ENCODE measurements at regions not wholly inside any gene's neighbourhood (a gene's known extent, or its start where the extent isn't known, plus 50 kb on each side); places are given as distances from the start of the nearest gene placed in this dataset.
A peak's percentile ranks its signal among the peaks of the same experiment; 100 is the strongest.

- DNase-seq = no peak
Observed at GRCh38 chr14:71586131-71586897, 345.9 kb upstream of the RGS6 start.

GRCh38 chr14:71588028-71588427 is 344.2 kb upstream of the RGS6 start:
- DNase-seq = no peak

- no peak for DNase-seq
Observed at GRCh38 chr14:71588576-71589215, 343.5 kb upstream of the RGS6 start.

GRCh38 chr14:71589609-71590008 is 342.6 kb upstream of the RGS6 start:
- no peak for DNase-seq

- DNase-seq = no peak
Observed at GRCh38 chr14:71590131-71590530, 342.1 kb upstream of the RGS6 start.

- DNase-seq = peak; percentile 9
Observed at GRCh38 chr14:71591231-71591630, 341.0 kb upstream of the RGS6 start.

GRCh38 chr14:71591929-71592328 is 340.3 kb upstream of the RGS6 start:
- peak; percentile 41 for DNase-seq

GRCh38 chr14:71592361-71592760 is 339.9 kb upstream of the RGS6 start:
- no peak for DNase-seq

- no peak for DNase-seq
Observed at GRCh38 chr14:71593966-71594365, 338.3 kb upstream of the RGS6 start.

- DNase-seq = no peak
Observed at GRCh38 chr14:71594821-71595220, 337.4 kb upstream of the RGS6 start.

- peak; percentile 54 for DNase-seq
Observed at GRCh38 chr14:71595441-71595840, 336.8 kb upstream of the RGS6 start.

GRCh38 chr14:71597287-71597920 is 334.8 kb upstream of the RGS6 start:
- DNase-seq = no peak

GRCh38 chr14:71597955-71598660 is 334.1 kb upstream of the RGS6 start:
- no peak for DNase-seq

GRCh38 chr14:71600309-71600708 is 331.9 kb upstream of the RGS6 start:
- DNase-seq = no peak

GRCh38 chr14:71602524-71602923 is 329.7 kb upstream of the RGS6 start:
- no peak for DNase-seq

GRCh38 chr14:71604231-71604630 is 328.0 kb upstream of the RGS6 start:
- DNase-seq = no peak

- DNase-seq = no peak
Observed at GRCh38 chr14:71606064-71606463, 326.2 kb upstream of the RGS6 start.

GRCh38 chr14:71606575-71606974 is 325.7 kb upstream of the RGS6 start:
- DNase-seq = no peak

- DNase-seq = no peak
Observed at GRCh38 chr14:71607056-71607455, 325.2 kb upstream of the RGS6 start.

- DNase-seq = peak; percentile 42
Observed at GRCh38 chr14:71610149-71610548, 322.1 kb upstream of the RGS6 start.

- peak; percentile 55 for DNase-seq
Observed at GRCh38 chr14:71610797-71611196, 321.4 kb upstream of the RGS6 start.

GRCh38 chr14:71613168-71613567 is 319.1 kb upstream of the RGS6 start:
- DNase-seq = no peak

GRCh38 chr14:71616013-71616412 is 316.2 kb upstream of the RGS6 start:
- no peak for DNase-seq

- no peak for DNase-seq
Observed at GRCh38 chr14:71618047-71618446, 314.2 kb upstream of the RGS6 start.

Data from NCI-H524 treated with DMSO at 0.1 percent for 48 hours (cell line).